CD8-positive, alpha-beta memory T cell (primary cell): ENCODE measurements at regions not wholly inside any gene's neighbourhood (a gene's known extent, or its start where the extent isn't known, plus 50 kb on each side); places are given as distances from the start of the nearest gene placed in this dataset.

Source experiments
- CTCF ChIA-PET: fragments of 350-600 bp; sonication (Branson Sonifier 250); formaldehyde crosslinking; loops from one replicate; lab custom pipeline; 2021; ENCODE audit warnings: antibody characterized with exemption; lab: Charles Lee
- POLR2A ChIA-PET: fragments of 350-600 bp; sonication (Branson Sonifier 250); formaldehyde crosslinking; loops from one replicate; lab custom pipeline; 2021; ENCODE audit warnings: antibody characterized with exemption; lab: Charles Lee
- DNase-seq, 5 donors: peaks; one replicate each; pipeline versions ENCODE4 v3.0.0 to v3.0.0-alpha.2; 2020 to 2022; ENCODE audit warnings: mixed read lengths in 1 of 5
- H3K27ac ChIP-seq: one replicate; pipeline ENCODE4 v1.7.0; 2013; ENCODE audit warnings: low read depth, mild to moderate bottlenecking, low read length, moderate library complexity
- H3K27me3 ChIP-seq: 2 replicates; pipeline ENCODE4 v1.7.0; 2013; ENCODE audit warnings: low read length, mild to moderate bottlenecking; ENCODE audit not compliant: insufficient read depth, poor library complexity, severe bottlenecking
- H3K36me3 ChIP-seq: 2 replicates; pipeline ENCODE4 v1.7.0; 2013; ENCODE audit warnings: mild to moderate bottlenecking, low read length, moderate library complexity; ENCODE audit not compliant: insufficient read depth
- H3K4me1 ChIP-seq: 2 replicates; pipeline ENCODE4 v1.7.0; 2013; ENCODE audit warnings: mild to moderate bottlenecking, low read length, moderate library complexity; ENCODE audit not compliant: insufficient read depth
- H3K4me3 ChIP-seq: 2 replicates; pipeline ENCODE4 v1.7.0; 2013; ENCODE audit warnings: mild to moderate bottlenecking, low read length
- H3K9me3 ChIP-seq: 2 replicates; pipeline ENCODE4 v1.7.0; 2013; ENCODE audit warnings: mild to moderate bottlenecking, low read length
- H3K27ac Mint-ChIP-seq, 8 donors: one replicate each; pipeline ENCODE4 v1.8.0; 2020 to 2021; ENCODE audit warnings: mixed read lengths in 8 of 8, mild to moderate bottlenecking in 6 of 8, inconsistent platforms in 3 of 8, moderate library complexity in 3 of 8
- H3K27me3 Mint-ChIP-seq, 2 donors: one replicate each; pipeline ENCODE4 v1.8.0; 2020 to 2021; ENCODE audit warnings: mixed read lengths in 2 of 2, mild to moderate bottlenecking in 1 of 2, moderate library complexity in 1 of 2
- H3K36me3 Mint-ChIP-seq, 3 donors: one replicate each; pipeline ENCODE4 v1.8.0; 2020 to 2021; ENCODE audit warnings: mixed read lengths in 3 of 3, inconsistent platforms in 1 of 3, mild to moderate bottlenecking in 1 of 3
- H3K4me1 Mint-ChIP-seq, 3 donors: one replicate each; pipeline ENCODE4 v1.8.0; 2020 to 2021; ENCODE audit warnings: mixed read lengths in 3 of 3, inconsistent platforms in 1 of 3, mild to moderate bottlenecking in 1 of 3
- H3K4me3 Mint-ChIP-seq, 7 donors: one replicate each; pipeline ENCODE4 v1.8.0; 2020 to 2021; ENCODE audit warnings: mixed read lengths in 7 of 7, mild to moderate bottlenecking in 6 of 7, moderate library complexity in 4 of 7, inconsistent platforms in 2 of 7
- H3K9me3 Mint-ChIP-seq, 5 donors: one replicate each; pipeline ENCODE4 v1.8.0; 2020 to 2022; ENCODE audit warnings: mixed read lengths in 5 of 5, mild to moderate bottlenecking in 3 of 5, moderate library complexity in 2 of 5, inconsistent platforms in 1 of 5

- no peaks in the 10 kb centered on the region for H3K9me3 Mint-ChIP-seq
- no peaks in the 10 kb centered on the region for H3K4me1 Mint-ChIP-seq
- no peak overlapping the region for H3K27ac Mint-ChIP-seq
- H3K36me3 Mint-ChIP-seq, result no peaks in the 10 kb centered on the region
- no peaks in the 10 kb centered on the region for H3K4me1 ChIP-seq
- H3K36me3 ChIP-seq, result no peaks in the 10 kb centered on the region
- H3K27ac ChIP-seq, result no peak overlapping the region
- peaks cover 3 to 4% of the 10 kb centered on the region in 2 donors for H3K27me3 Mint-ChIP-seq
- H3K9me3 ChIP-seq, result no peaks in the 10 kb centered on the region
- no peak for DNase-seq
- no peaks in the 10 kb centered on the region for H3K27me3 ChIP-seq
- H3K4me3 ChIP-seq, result no peak overlapping the region
- ChIA-PET POLR2A (no interaction called here), CTCF (no interaction called here)
- no peak overlapping the region for H3K4me3 Mint-ChIP-seq
These were observed 176.2 kb downstream of the KIF18A start for GRCh38 chr11:27931770-27932169.

GRCh38 chr11:27930946-27931345 is 177.0 kb downstream of the KIF18A start:
- Mint-ChIP-seq H3K9me3 (peaks cover 0 to 3% (median 0%) of the 10 kb centered on the region in 5 donors), H3K4me3 (no peak overlapping the region), H3K27ac (no peak overlapping the region), H3K36me3 (no peaks in the 10 kb centered on the region), H3K4me1 (no peaks in the 10 kb centered on the region), H3K27me3 (peaks cover 0 to 4% of the 10 kb centered on the region in 2 donors)
- Histone ChIP-seq H3K4me1 (no peaks in the 10 kb centered on the region), H3K9me3 (no peaks in the 10 kb centered on the region), H3K36me3 (no peaks in the 10 kb centered on the region), H3K27me3 (no peaks in the 10 kb centered on the region), H3K4me3 (no peak overlapping the region), H3K27ac (no peak overlapping the region)
- ChIA-PET CTCF (no interaction called here), POLR2A (no interaction called here)
- no peak for DNase-seq

GRCh38 chr11:27928809-27929208 is 179.1 kb downstream of the KIF18A start:
- Mint-ChIP-seq H3K27ac (no peak overlapping the region), H3K27me3 (peaks cover 5 to 8% of the 10 kb centered on the region in 2 donors), H3K9me3 (peaks cover 0 to 5% (median 0%) of the 10 kb centered on the region in 5 donors), H3K4me1 (no peaks in the 10 kb centered on the region), H3K36me3 (no peaks in the 10 kb centered on the region), H3K4me3 (no peak overlapping the region)
- no peak overlapping the region for H3K4me3 ChIP-seq
- POLR2A ChIA-PET, result no interaction called here
- CTCF ChIA-PET, result no interaction called here
- no peak for DNase-seq
- no peaks in the 10 kb centered on the region for H3K9me3 ChIP-seq
- H3K27ac ChIP-seq, result no peak overlapping the region
- no peaks in the 10 kb centered on the region for H3K27me3 ChIP-seq
- no peaks in the 10 kb centered on the region for H3K36me3 ChIP-seq
- H3K4me1 ChIP-seq, result no peaks in the 10 kb centered on the region

- POLR2A ChIA-PET, result no interaction called here
- no peaks in the 10 kb centered on the region for H3K4me1 Mint-ChIP-seq
- no peaks in the 10 kb centered on the region for H3K27me3 ChIP-seq
- CTCF ChIA-PET, result no interaction called here
- peaks cover 0 to 5% (median 0%) of the 10 kb centered on the region in 5 donors for H3K9me3 Mint-ChIP-seq
- H3K27ac ChIP-seq, result no peak overlapping the region
- no peaks in the 10 kb centered on the region for H3K36me3 ChIP-seq
- H3K4me1 ChIP-seq, result no peaks in the 10 kb centered on the region
- no peak overlapping the region for H3K4me3 Mint-ChIP-seq
- H3K4me3 ChIP-seq, result no peak overlapping the region
- no peak overlapping the region for H3K27ac Mint-ChIP-seq
- peaks cover 5 to 8% of the 10 kb centered on the region in 2 donors for H3K27me3 Mint-ChIP-seq
- no peaks in the 10 kb centered on the region for H3K36me3 Mint-ChIP-seq
- H3K9me3 ChIP-seq, result no peaks in the 10 kb centered on the region
- DNase-seq, result no peak
These were observed 180.9 kb downstream of the KIF18A start for GRCh38 chr11:27926981-27927481.

GRCh38 chr11:27926486-27926885 is 181.5 kb downstream of the KIF18A start:
- Mint-ChIP-seq H3K9me3 (peaks cover 0 to 5% (median 0%) of the 10 kb centered on the region in 5 donors), H3K27ac (no peak overlapping the region), H3K36me3 (no peaks in the 10 kb centered on the region), H3K4me1 (no peaks in the 10 kb centered on the region), H3K27me3 (peaks cover 5 to 8% of the 10 kb centered on the region in 2 donors), H3K4me3 (no peak overlapping the region)
- no peaks in the 10 kb centered on the region for H3K4me1 ChIP-seq
- no peak overlapping the region for H3K27ac ChIP-seq
- no peak overlapping the region for H3K4me3 ChIP-seq
- H3K36me3 ChIP-seq, result no peaks in the 10 kb centered on the region
- H3K9me3 ChIP-seq, result no peaks in the 10 kb centered on the region
- no peak for DNase-seq
- ChIA-PET CTCF (interaction anchor here (1.3 kb wide), 1 partner anchor 12 kb away, joined by 4 read pairs; no protein-coding TSS in a partner anchor), POLR2A (no interaction called here)
- H3K27me3 ChIP-seq, result no peaks in the 10 kb centered on the region

- Mint-ChIP-seq H3K36me3 (no peaks in the 10 kb centered on the region), H3K4me1 (no peaks in the 10 kb centered on the region), H3K4me3 (no peak overlapping the region), H3K27ac (no peak overlapping the region), H3K9me3 (peaks cover 0 to 9% (median 2%) of the 10 kb centered on the region in 5 donors), H3K27me3 (peaks cover 4 to 5% of the 10 kb centered on the region in 2 donors)
- no peaks in the 10 kb centered on the region for H3K4me1 ChIP-seq
- H3K27ac ChIP-seq, result no peak overlapping the region
- no peak for DNase-seq
- H3K4me3 ChIP-seq, result no peak overlapping the region
- ChIA-PET CTCF (no interaction called here), POLR2A (no interaction called here)
- no peaks in the 10 kb centered on the region for H3K9me3 ChIP-seq
- no peaks in the 10 kb centered on the region for H3K36me3 ChIP-seq
- H3K27me3 ChIP-seq, result no peaks in the 10 kb centered on the region
These were observed 186.5 kb downstream of the KIF18A start for GRCh38 chr11:27921472-27921871.

GRCh38 chr11:27916541-27917100 is 191.3 kb downstream of the KIF18A start:
- peaks cover 0 to 4% (median 2%) of the 10 kb centered on the region in 5 donors for H3K9me3 Mint-ChIP-seq

GRCh38 chr11:27914080-27914479 is 193.9 kb downstream of the KIF18A start:
- H3K4me1 ChIP-seq, result no peaks in the 10 kb centered on the region
- H3K27ac Mint-ChIP-seq, result no peak overlapping the region

More at GRCh38 chr11:27916541-27917100, 191.3 kb downstream of the KIF18A start:
- H3K4me1 ChIP-seq, result no peaks in the 10 kb centered on the region
- H3K36me3 ChIP-seq, result no peaks in the 10 kb centered on the region
- ChIA-PET CTCF (no interaction called here), POLR2A (no interaction called here)
- no peak overlapping the region for H3K4me3 Mint-ChIP-seq
- no peaks in the 10 kb centered on the region for H3K27me3 ChIP-seq
- H3K27ac ChIP-seq, result no peak overlapping the region
- no peak overlapping the region for H3K27ac Mint-ChIP-seq
- H3K4me3 ChIP-seq, result no peak overlapping the region
- no peaks in the 10 kb centered on the region for H3K9me3 ChIP-seq
- H3K27me3 Mint-ChIP-seq, result peaks cover 0 to 2% of the 10 kb centered on the region in 2 donors
- H3K36me3 Mint-ChIP-seq, result no peaks in the 10 kb centered on the region
- no peak for DNase-seq
- no peaks in the 10 kb centered on the region for H3K4me1 Mint-ChIP-seq

More at GRCh38 chr11:27914080-27914479, 193.9 kb downstream of the KIF18A start:
- Mint-ChIP-seq H3K9me3 (peaks cover 0 to 4% (median 2%) of the 10 kb centered on the region in 5 donors), H3K27me3 (peaks cover 0 to 2% of the 10 kb centered on the region in 2 donors), H3K36me3 (no peaks in the 10 kb centered on the region), H3K4me1 (no peaks in the 10 kb centered on the region), H3K4me3 (no peak overlapping the region)
- H3K36me3 ChIP-seq, result no peaks in the 10 kb centered on the region
- H3K4me3 ChIP-seq, result no peak overlapping the region
- H3K27me3 ChIP-seq, result no peaks in the 10 kb centered on the region
- H3K27ac ChIP-seq, result no peak overlapping the region
- ChIA-PET CTCF (interaction anchor here (0.6 kb wide), 1 partner anchor 12 kb away, joined by 4 read pairs; no protein-coding TSS in a partner anchor), POLR2A (no interaction called here)
- H3K9me3 ChIP-seq, result no peaks in the 10 kb centered on the region
- DNase-seq, result no peak
